GM04503 (cell line): ENCODE measurements at regions not wholly inside any gene's neighbourhood (a gene's known extent, or its start where the extent isn't known, plus 50 kb on each side); places are given as distances from the start of the nearest gene placed in this dataset.

Source experiments
- DNase-seq: peaks from one replicate; pipeline ENCODE4 v3.0.0-alpha.2; 2012; ENCODE audit warnings: low read depth

DNA sequence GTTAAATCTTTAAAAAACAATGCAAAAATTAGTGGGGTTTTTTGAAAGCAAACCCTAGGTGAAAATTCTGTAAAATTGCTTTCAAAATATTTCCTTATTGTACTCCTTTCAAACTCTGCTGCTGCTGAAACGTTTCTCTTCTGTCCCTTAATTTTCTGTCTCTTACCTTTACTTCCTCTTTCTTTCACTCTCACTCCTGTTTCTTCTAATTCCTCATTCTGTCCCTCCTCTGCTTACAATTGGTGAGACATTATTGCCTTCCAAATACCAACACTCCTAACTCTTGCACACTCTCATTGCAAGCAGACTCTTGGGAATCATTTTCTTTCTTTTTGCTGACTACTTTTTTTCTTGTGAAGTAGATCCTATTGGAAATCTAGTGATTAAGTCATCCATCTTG is 685.6 kb upstream of the SLITRK1 start:
- DNase-seq: no peak

DNA sequence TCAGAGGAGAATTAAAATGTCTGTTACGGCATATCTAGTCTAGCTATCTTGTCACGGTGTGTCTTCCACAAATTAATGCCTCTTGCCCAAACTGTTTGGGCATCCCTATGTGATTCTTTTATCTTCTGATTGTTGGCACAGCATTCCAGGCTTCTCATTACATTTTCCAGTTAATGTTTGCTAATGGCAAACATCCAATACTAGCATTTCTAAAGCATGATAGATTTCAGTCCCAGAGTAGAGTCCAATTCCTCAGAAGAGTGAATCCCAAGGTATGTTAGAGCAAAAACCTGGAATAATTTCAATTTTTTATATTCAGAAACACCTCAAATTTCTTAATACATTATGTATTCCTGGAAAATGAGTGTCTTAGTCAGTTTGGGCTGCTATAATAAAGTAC is 684.5 kb upstream of the SLITRK1 start:
- DNase-seq: no peak

DNA sequence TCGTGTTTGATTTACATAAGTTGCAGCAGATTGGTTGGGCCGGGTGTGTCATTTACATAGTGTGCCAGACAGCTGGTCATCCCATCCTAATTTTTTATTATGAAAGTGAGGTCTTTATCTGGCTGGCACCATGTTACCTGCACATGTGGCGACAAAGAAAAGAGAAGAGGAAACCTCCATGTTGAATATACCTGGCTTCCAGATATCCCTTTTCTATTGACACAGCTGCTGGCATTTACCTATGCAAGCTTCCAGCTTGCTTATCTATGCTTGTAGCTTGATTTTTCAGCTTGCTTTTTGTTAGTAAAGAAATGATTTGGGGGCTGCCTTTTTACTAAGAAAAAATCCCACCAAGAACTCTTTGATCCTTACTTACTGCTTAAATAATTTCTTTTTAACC is 681.3 kb upstream of the SLITRK1 start:
- no peak for DNase-seq

DNA sequence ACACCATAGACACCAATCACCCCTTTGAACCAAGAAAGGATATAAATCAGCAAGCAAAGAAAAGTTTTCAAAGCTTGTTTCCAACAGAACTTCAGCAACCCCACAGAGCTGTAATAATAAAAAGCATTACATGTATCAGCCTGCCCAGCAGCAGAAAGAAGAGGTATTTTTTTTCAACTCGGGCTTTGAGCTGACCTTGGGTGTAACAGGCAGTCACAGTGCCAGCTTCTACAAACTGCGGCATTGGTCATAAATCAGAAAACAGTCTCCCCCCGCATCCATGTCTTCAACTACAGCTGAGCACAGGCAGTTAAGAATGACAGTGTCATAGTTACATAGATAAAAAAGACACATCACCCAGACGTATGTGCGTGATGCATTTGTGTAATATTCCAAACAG is 671.0 kb upstream of the SLITRK1 start:
- no peak for DNase-seq

DNA sequence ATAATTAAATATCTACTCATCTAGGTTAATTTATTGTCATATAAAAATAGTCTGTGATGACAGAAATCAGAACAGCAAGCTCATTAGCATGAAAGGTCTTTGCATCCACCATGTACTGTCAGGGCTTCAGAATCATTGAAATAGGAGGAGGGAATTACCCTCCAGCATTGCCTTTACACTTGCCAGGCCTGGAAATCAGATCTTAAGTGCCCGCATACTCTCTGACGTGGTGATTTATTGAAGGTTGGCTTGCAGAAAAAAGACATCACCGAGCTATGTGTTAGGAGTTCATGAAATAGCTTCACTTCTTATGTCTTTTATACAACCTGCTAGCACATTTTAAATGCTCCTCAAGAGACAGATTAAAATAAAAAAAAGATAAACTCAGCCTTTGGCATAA is 661.7 kb upstream of the SLITRK1 start:
- DNase-seq: no peak

DNA sequence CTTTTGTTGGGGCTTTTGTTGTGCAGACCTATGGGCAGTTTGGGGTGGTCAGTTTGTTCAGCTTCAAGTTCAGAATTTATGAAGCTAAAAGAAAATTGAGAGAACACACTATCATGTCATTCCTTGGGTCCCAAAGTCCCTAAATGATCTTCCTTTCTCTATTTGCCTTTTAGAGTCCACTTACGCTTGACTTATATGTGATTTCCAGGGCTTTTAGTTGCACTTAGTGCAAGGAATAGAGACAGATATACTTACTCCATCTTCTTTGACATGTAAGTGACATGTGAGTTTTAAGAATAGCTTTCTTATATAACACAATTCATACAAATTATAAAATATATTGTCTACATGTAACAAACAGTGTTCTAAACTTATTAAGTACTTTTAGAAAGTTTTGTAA is 660.1 kb upstream of the SLITRK1 start:
- DNase-seq: no peak

DNA sequence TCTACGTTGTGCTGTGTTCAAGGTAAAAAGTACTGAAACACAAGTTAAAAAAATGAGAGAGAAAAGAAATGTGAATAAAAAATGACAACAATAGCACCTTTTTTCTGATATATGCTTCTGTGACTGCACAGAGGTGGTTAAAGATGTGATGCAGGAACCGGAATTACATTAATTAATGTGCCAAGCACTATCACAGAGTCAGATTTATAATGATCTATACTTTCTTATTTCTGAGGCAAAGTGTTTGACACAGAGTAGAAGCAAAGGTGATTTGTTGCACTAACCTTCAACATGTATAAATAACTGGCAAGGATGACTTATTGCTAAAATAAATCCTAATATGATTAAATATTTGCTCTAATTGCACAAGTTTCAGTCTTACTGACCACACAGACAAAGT is 654.6 kb upstream of the SLITRK1 start:
- DNase-seq: no peak

DNA sequence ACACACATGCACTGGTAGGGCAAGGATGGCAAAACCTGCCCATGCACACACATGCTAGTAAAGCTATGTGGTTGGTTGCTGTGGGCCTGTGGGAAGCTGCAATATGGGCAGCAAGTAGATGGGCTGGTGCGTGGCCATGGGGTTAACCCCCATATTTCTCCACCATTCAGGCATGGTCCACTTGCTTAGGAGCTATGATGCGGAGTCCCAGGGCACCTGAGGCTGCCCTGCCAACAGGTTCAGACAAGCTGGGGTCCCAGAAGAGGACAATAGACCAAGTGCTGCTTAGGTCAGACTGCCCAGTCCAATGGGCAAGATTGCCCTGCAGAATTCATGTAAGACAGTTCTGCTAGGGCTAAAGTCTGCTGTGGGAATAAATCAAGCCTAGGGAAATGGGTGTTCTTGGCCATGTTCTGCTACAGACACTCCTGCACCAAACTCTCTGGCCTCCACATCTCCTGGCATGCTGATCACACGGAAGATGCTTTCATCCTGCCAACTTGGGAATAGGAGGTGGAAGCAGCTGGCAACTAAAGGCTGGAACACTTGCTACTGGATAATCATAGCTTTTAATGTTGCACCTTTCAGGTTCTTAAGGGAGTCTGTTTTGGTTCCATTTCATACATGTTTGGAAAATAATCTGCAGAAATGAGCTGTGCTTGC is 646.3 kb upstream of the SLITRK1 start:
- no peak for DNase-seq

DNA sequence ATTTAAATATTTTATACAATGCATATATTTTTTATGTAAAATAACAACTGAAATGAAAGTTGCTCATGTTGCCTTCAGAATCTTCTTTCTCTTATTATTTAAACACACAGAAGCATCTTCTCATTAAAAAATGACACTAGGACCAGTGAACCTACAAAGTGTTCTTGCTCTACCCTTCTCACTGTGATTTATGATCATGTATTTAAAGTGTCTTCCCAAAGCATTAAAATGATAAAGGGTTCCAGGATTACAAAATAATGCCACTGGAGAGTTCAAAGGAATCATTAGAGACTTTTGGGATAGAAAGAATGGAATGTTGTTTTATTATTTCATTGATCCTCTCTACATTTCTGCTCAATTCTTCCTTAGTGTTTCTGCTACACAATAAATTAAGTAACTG is 643.6 kb upstream of the SLITRK1 start:
- no peak for DNase-seq

DNA sequence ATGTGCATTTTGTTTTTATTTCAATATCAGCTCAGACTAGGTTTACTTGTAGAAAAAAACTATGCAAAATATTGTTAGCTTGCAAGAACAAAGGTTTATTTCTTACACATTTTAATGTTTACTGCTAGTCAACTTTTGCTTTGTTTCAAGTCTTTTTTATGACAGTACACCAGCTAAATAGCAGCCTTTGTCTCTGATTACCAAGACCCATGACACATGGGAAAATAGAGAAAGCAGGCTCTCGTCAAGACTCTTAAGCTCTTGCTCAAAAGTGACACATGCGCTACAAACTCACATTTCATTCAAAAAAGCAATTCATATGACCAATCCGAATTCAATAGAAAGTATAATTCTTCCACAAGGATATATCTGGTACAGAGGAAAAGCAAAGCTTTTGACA is 642.3 kb upstream of the SLITRK1 start:
- no peak for DNase-seq

DNA sequence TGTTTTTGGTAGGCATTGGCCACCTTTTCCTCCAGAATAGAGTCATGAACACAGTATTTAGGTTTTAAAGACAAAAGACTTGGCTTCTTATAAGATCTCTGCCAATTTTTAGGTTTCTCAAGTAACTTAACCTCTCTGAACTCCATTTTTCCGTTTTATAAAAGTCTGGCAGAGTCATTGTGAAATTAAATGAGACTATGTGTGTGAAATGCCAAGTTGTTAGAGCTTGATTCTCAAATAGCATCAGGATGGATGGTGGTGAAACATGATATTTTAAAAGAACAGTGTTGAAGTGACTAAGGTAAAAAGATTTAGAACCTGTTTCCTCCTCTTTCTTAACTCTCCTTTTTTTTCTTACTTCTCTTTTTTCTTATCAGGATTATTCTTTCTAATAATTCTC is 617.7 kb upstream of the SLITRK1 start:
- DNase-seq: no peak

DNA sequence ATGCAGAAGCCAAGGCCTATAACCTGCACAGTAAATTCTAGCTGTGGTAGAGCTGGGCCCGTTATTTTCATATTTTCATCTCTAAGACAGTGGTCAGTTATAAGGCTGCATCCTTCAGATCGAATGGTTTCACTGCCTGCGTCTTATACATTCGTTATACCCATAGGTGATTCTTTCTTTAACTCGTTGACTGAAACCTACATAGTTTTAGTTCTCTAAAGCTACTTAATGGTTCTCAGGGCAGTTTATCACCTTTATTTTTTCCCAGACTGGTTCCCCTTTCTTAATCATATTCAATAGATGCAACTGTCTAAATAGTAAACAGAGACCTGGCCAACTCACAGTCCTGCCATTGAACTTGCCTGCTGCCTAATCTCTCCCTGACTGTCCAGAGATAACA is 615.3 kb upstream of the SLITRK1 start:
- no peak for DNase-seq

DNA sequence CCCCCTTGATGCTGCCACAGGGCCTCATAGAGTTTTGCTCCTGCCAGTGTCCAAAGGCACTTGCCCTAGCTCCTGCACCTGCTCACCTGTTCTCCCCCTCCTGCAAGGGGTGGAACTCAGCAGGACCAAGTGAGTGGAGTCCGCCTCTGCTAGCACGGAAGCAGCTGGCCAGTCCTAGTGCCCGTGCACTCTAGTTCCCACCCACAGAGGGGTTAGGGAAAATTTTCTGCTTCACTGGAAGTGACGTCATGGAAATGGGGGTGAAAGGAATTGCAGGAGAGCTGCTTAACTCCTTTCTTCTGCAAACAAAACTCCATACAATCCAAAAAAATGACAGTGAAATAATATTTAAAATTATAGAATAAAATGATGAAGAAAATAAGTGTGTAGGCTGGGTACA is 609.7 kb upstream of the SLITRK1 start:
- no peak for DNase-seq

DNA sequence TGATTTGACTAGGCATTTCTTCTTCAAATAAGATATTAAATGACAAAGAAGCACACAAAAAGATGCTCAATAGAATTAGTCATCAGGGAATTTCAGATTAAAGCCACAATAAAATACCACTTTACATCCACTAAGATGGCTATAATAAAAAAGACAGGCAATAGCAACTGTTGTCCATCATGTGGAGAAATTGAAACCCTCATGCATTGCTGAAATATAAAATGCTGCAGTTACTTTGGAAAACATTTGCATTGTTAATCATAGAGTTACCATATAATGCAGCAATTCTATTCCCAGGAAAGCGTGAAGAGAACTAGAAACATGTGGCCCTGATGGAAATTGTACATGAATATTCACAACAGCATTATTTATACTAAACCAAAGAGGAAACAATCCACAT is 605.5 kb upstream of the SLITRK1 start:
- no peak for DNase-seq

DNA sequence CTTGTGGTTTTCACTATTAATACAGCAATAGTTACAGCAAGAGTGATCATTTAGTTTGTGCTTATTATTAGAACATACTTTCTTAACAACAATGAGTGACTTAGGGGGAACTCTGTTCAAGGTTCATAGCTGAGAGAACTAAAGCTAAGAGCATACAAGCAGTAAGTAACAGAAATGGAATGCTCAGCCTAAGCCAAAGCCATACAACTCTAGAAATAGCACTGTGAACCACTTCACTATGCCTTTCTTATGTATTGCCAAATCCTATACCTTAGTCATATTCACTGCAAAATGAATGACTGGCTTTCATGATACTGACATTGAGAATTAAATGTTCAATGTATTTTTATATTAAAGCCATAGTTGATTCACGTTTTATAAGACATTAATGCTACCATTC is 599.7 kb upstream of the SLITRK1 start:
- DNase-seq: no peak

DNA sequence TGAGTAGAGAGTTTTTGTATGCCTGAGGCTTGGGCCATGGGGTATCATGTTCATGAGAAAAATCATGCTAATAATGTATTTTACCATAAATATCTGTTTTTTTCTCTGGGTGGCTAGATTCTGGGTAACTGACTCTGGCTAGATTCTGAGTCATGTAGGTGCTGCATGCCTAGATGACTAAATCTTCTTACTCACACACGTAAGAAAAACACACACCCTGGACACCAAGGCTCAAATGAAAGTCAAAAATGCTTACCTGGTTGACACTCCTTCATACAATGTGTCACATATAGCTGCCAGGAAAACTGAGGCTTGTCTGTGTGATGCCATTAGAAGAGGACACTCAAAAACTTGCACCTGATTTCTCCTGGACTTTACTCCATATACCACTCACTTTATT is 597.4 kb upstream of the SLITRK1 start:
- no peak for DNase-seq

DNA sequence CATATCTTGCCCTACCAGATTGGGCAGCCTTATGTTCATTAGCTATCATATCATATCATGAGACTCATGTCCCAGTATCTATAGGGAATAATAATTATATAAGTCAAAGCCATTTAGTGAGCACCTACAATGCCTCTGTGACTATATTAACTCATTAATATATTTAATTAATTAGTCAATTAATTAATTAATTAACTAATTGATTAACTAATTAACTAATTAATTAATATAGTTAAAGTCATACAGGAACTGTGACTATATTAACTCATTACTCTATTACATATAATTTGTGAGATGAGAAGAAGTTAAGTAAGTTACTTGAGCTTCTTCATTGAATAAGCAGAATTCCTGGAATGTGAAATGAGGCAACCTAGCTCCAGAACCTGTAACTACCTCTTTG is 588.3 kb upstream of the SLITRK1 start:
- no peak for DNase-seq

DNA sequence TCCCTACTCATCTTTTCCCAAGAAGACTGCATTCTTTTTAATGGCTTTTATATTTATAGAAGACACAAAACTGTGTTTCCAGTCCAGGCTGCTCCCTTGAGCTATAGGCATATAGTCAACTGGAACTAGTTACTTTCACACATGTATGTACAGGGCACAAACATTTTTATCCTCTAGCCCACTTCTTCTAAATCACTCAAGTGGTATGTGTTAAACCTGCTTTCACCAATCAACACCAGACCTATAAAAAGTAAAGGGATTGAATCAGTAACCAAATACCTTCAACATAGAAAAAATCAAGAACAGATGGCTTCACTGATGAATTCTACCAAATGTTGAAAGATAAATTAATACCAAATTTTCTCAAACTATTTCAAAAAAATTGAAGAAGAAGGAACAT is 584.2 kb upstream of the SLITRK1 start:
- no peak for DNase-seq

DNA sequence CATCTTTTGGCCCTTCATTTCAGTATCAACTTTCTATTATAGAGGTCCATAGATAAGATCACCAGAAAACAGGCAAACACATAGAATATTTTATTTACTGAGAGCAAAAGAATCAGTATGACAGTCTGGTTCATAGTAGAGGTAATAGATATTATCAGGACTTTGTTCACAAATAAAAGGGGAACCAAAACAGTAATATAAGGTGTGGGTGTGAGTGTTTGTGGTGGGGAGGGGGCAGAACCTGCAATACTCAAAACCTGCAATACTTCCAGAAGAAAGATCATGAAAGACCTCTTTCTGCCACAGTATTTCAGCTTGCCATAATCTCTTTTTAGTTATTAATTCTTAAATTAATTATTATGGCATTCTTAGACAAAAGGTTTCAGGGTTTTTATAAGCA is 578.7 kb upstream of the SLITRK1 start:
- no peak for DNase-seq

DNA sequence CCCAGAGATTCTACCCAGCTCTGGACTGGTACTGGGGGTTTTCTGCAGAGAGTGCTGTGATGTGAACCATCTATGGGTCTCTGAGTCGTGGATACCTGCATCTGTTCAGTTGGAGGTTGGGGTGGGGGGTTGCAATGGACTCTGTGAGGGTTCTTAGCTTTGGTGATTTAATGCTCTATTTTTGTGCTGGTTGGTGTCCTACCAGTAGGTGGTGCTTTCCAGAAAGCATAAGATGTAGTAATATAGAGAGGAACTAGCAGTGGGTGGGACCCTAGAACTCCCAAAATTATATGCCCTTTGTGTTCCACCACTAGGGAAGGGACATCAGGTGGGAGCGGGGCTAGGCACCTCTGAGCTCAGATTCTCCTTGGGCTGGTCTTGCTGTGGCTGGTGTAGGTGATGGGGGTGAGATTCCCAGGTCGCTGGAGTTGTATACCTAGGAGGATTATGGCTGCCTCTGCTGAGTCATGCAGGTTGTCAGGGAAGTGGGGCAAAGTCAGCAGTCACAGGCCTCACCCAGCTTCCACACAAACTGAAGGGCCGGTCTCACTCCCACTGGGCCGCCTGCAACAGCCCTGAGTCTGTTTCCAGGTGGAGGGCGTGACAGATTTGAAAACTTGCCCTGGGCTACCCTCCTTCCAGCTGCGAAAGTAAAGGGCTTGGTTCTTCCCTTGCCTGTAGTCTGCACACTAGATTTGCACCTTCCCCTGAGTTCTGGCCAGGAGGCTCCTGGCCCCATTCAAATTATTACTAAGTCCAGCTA is 573.0 kb upstream of the SLITRK1 start:
- DNase-seq: no peak

DNA sequence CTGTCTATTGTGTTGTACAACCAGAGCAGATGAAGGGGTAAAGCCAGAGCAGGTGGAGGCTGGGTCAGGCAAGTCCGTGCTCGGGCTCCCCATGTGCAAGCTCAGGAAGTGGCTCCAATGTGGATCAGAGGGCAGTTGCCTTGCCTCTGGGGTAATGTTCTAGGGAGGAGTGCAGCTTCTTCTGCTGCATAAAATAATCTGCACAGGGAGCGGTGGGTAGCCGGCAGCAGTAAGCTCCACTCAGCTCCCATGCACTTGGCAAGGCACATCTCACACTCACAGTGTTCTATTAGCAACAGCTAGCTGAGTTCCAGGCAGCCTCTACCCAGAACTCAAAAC is 565.3 kb upstream of the SLITRK1 start:
- no peak for DNase-seq

DNA sequence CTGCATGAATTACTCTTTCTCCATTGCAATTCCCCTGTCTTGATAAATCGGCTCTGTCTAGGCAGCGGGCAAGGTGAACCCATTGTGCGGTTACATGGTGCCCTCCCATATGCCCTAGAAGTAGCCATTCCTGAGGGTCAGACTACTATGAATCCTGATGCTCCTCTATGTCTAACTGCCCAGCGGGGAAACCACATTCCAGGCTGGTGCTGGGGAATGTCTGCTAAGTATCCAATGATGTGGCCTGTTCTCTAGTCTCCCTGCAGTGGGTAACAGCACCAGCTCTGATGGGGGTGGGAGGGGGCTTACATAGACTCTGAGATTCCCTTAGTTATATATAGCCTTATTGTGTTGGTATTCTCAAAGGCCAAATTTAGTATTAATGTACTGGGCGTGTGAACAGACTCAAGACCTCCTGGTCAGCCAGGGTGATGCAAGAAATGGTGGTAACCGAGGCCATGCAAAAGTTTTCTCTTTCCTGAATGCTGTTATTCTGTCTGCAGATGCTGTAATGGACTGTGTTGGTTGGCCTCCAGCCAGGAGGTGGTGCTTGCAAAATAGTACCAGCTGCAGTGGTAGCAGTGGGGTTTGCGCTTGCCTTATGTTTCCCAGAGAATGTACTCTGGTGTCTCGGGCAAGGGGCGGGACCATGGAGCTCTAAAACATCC is 564.8 kb upstream of the SLITRK1 start:
- no peak for DNase-seq

DNA sequence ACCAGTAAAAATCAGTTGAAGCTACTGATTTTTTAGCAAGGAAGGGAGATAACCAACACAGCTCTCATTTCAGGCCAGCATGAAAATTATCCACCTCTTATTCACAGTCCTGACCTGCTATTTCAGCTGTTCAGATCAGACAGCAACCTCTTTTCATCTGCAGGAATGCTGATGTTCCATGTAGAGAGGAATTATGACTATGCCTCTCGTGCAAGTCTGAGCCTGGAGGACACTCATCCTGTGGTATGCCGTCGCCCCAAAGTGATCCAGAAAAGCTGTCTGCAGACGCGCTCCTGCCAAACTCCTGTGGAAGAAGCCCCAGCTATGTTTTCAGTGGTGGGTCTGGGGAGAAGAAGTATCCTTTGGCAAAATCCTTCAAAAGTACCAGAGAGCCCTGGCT is 563.5 kb upstream of the SLITRK1 start:
- no peak for DNase-seq

DNA sequence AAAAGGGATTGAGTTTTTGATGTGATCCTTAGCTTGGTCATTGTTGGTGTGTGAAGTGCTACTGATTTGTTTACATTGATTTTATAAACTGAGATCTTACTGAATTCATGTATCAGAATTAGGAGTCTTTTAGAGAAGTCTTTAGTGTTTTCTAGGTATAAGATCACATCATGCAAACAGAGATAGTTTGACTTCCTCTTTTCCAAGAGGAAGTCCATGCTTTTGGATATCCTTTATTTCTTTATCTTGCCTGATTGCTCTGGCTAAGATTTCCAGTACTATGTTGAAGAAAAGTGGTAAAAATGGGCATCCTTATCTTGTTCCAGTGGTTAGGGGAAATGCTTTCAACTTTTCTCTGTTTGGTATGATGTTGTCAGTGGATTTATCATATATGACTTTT is 561.2 kb upstream of the SLITRK1 start:
- DNase-seq: no peak
